ENCODE measurements at regions not wholly inside any gene's neighbourhood (a gene's known extent, or its start where the extent isn't known, plus 50 kb on each side); places are given as distances from the start of the nearest gene placed in this dataset.

DNA sequence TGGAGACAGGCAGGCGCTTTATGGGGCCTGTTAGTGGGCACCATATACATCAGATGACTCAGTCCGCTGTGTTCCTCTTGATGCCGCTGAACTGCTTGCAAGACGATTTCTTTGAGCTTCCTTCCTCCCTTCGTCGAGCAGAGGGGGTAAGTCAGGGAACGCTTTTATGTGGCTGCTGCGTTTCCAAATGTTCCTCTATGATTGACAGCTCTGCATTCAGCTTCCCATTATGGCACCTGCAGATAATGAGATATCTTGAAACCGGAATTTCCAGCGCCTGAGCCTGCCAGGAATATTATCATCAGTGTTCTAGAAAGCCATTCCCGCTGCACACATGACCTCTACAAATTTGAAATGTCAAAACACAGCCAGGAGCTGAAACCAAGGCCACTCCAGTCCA lies 257.0 kb downstream of the TSHZ3 start:
- no peak for TF ChIP-seq GATA3 (IDR thresholded peaks at IDR 0.05; ENCODE audit: low read depth, low read length)
- no peak for TF ChIP-seq GATA2 (IDR thresholded peaks at IDR 0.05; ENCODE audit: low read depth, low read length)
